H1 (cell line): ENCODE measurements at regions not wholly inside any gene's neighbourhood (a gene's known extent, or its start where the extent isn't known, plus 50 kb on each side); places are given as distances from the start of the nearest gene placed in this dataset.

Experiments
- CTCF ChIA-PET: fragments of 300-600 bp; sonication (Branson Sonifier 250); formaldehyde crosslinking; loops from one replicate; lab custom pipeline; 2021; ENCODE audit not compliant: partially characterized antibody; lab: Charles Lee
- POLR2A ChIA-PET: fragments of 300-600 bp; sonication (Branson Sonifier 250); formaldehyde crosslinking; loops from one replicate; lab custom pipeline; 2021; ENCODE audit warnings: inconsistent platforms; ENCODE audit not compliant: partially characterized antibody; lab: Charles Lee
- DNase-seq, 2 experiments: peaks; one replicate each; pipeline versions ENCODE4 v3.0.0 to v3.0.0-alpha.2; 2010 to 2022; ENCODE audit warnings: low spot score in 2 of 2, low read depth in 1 of 2, mixed read lengths in 1 of 2
- FAIRE-seq: peaks from 2 replicates; lab custom pipeline; 2011; peaks lifted over from hg19 to GRCh38; lab: Jason Lieb, UNC
- H2AFZ ChIP-seq: 2 replicates; pipeline ENCODE4 v1.8.1; 2012; ENCODE audit warnings: low read length, inconsistent platforms
- H2AK5ac ChIP-seq: 2 replicates; pipeline ENCODE4 v1.6.1; 2013; ENCODE audit warnings: low read depth, low read length
- H2BK120ac ChIP-seq: replicated peaks from 2 replicates; pipeline ENCODE3; 2013; ENCODE audit warnings: low read depth, low read length, inconsistent platforms
- H2BK12ac ChIP-seq: 2 replicates; pipeline ENCODE4 v1.6.1; 2013; ENCODE audit warnings: low read depth, low read length
- H2BK15ac ChIP-seq: 2 replicates; pipeline ENCODE4 v1.6.1; 2013; ENCODE audit warnings: low read length
- H2BK20ac ChIP-seq: 2 replicates; pipeline ENCODE4 v1.6.1; 2013; ENCODE audit warnings: low read length
- H2BK5ac ChIP-seq: 2 replicates; pipeline ENCODE4 v1.6.1; 2013; ENCODE audit warnings: low read depth, low read length
- H3K14ac ChIP-seq: 2 replicates; pipeline ENCODE4 v1.6.1; 2013; ENCODE audit warnings: inconsistent platforms; ENCODE audit not compliant: insufficient read length
- H3K18ac ChIP-seq: 2 replicates; pipeline ENCODE4 v1.6.1; 2013; ENCODE audit warnings: low read length; ENCODE audit errors: extremely low read depth
- H3K23ac ChIP-seq: 2 replicates; pipeline ENCODE4 v1.6.1; 2013; ENCODE audit warnings: inconsistent platforms; ENCODE audit not compliant: insufficient read length
- H3K23me2 ChIP-seq: 2 replicates; pipeline ENCODE4 v1.6.1; 2013; ENCODE audit warnings: low read depth, low read length
- H3K27ac ChIP-seq: 2 replicates; pipeline ENCODE4 v1.6.1; 2011; ENCODE audit warnings: low read depth, low read length, inconsistent platforms
- H3K27me3 ChIP-seq, 4 experiments: replicated peaks in 1 of 4; 1 replicate in 1 of 4; 2 replicates in 3 of 4; pipeline versions ENCODE4 v1.6.1 to v1.8.1; 2011 to 2013; ENCODE audit warnings: low read length in 3 of 4, mild to moderate bottlenecking in 3 of 4, inconsistent platforms in 2 of 4, mixed read lengths in 2 of 4, moderate library complexity in 1 of 4; ENCODE audit not compliant: control insufficient read depth in 3 of 4, insufficient read depth in 3 of 4; ENCODE audit errors: extremely low read depth in 1 of 4
- H3K36me3 ChIP-seq, 4 experiments: 2 replicates each; pipeline versions ENCODE4 v1.6.1 to v1.8.1; 2011 to 2013; ENCODE audit warnings: mild to moderate bottlenecking in 4 of 4, low read length in 3 of 4, moderate library complexity in 2 of 4, control low read depth in 1 of 4, inconsistent platforms in 1 of 4; ENCODE audit not compliant: insufficient read depth in 4 of 4, control insufficient read depth in 2 of 4
- H3K4ac ChIP-seq: replicated peaks from 2 replicates; pipeline ENCODE3; 2013; ENCODE audit warnings: low read length, low read depth, mixed read lengths, inconsistent platforms; ENCODE audit not compliant: insufficient read length
- H3K4me1 ChIP-seq, 4 experiments: replicated peaks in 1 of 4; 1 replicate in 1 of 4; 2 replicates in 3 of 4; pipeline versions ENCODE4 v1.6.1 to v1.8.1; 2011 to 2013; ENCODE audit warnings: low read length in 3 of 4, inconsistent platforms in 2 of 4, mixed read lengths in 1 of 4; ENCODE audit not compliant: insufficient read depth in 4 of 4, control insufficient read depth in 3 of 4
- H3K4me2 ChIP-seq, 2 experiments: 2 replicates each; pipeline versions ENCODE4 v1.6.1 to v1.8.1; 2011 to 2013; ENCODE audit warnings: low read depth in 2 of 2, low read length in 2 of 2, control low read depth in 1 of 2, inconsistent platforms in 1 of 2, mild to moderate bottlenecking in 1 of 2; ENCODE audit not compliant: insufficient read depth in 1 of 2
- H3K4me3 ChIP-seq, 4 experiments: fragments of 200-600, 300-600 bp in 1 of 4; sonication (generic), shearing (Covaris generic), sonication (Bioruptor Twin) in 1 of 4; 2 replicates each; pipeline versions ENCODE4 v1.5.1 to v1.8.1; 2011 to 2016; ENCODE audit warnings: low read length in 4 of 4, low read depth in 3 of 4, control low read depth in 2 of 4, inconsistent platforms in 2 of 4, mild to moderate bottlenecking in 2 of 4, mixed read lengths in 1 of 4, moderate library complexity in 1 of 4; ENCODE audit not compliant: insufficient read depth in 2 of 4; ENCODE audit errors: extremely low read depth in 1 of 4
- H3K56ac ChIP-seq: replicated peaks from 2 replicates; pipeline ENCODE3; 2013; ENCODE audit warnings: low read depth, mild to moderate bottlenecking, mixed read lengths, low read length, inconsistent platforms; ENCODE audit not compliant: insufficient read length
- H3K79me1 ChIP-seq: 2 replicates; pipeline ENCODE4 v1.6.1; 2013; ENCODE audit warnings: low read depth, low read length, control low read depth
- H3K79me2 ChIP-seq, 2 experiments: 2 replicates each; pipeline versions ENCODE4 v1.6.1 to v1.8.1; 2012 to 2013; ENCODE audit warnings: low read length in 2 of 2, mild to moderate bottlenecking in 2 of 2, inconsistent platforms in 1 of 2; ENCODE audit not compliant: insufficient read depth in 2 of 2, control insufficient read depth in 1 of 2
- H3K9ac ChIP-seq, 4 experiments: replicated peaks in 1 of 4; 1 replicate in 1 of 4; 2 replicates in 3 of 4; pipeline versions ENCODE4 v1.6.1 to v1.8.1; 2011 to 2013; ENCODE audit warnings: low read depth in 3 of 4, low read length in 3 of 4, control low read depth in 2 of 4, mild to moderate bottlenecking in 2 of 4, moderate library complexity in 2 of 4, inconsistent platforms in 1 of 4; ENCODE audit errors: extremely low read depth in 1 of 4
- H3K9me3 ChIP-seq, 2 experiments: 2 replicates each; pipeline versions ENCODE4 v1.6.1 to v1.8.1; 2012 to 2013; ENCODE audit warnings: mild to moderate bottlenecking in 2 of 2, moderate library complexity in 2 of 2, control low read depth in 1 of 2, inconsistent platforms in 1 of 2, low read depth in 1 of 2, low read length in 1 of 2, mixed read lengths in 1 of 2; ENCODE audit not compliant: insufficient read depth in 2 of 2
- H4K20me1 ChIP-seq, 2 experiments: replicated peaks in 1 of 2; 2 replicates each; pipeline versions ENCODE3 to v1.8.1; 2011 to 2013; ENCODE audit warnings: inconsistent platforms in 2 of 2, low read length in 2 of 2, mild to moderate bottlenecking in 1 of 2; ENCODE audit not compliant: insufficient read depth in 2 of 2, control insufficient read depth in 1 of 2
- H4K5ac ChIP-seq: 2 replicates; pipeline ENCODE4 v1.6.1; 2013; ENCODE audit warnings: low read length, low read depth, mixed read lengths, inconsistent platforms; ENCODE audit not compliant: insufficient read length
- H4K8ac ChIP-seq: 2 replicates; pipeline ENCODE4 v1.8.0; 2013; ENCODE audit warnings: mild to moderate bottlenecking, moderate library complexity, low read length, inconsistent platforms; ENCODE audit not compliant: insufficient read depth; ENCODE audit errors: extremely low read depth
- H4K91ac ChIP-seq: replicated peaks from 2 replicates; pipeline ENCODE3; 2013; ENCODE audit warnings: low read length, mixed read lengths, inconsistent platforms; ENCODE audit not compliant: insufficient read length
- CBX5 ChIP-seq: fragments of 300-800, 300-1000 bp; sonication (generic); IDR thresholded peaks from 2 replicates; pipeline ENCODE4 v1.7.1; 2016; ENCODE audit warnings: antibody characterized with exemption, low read length, low read depth
- CEBPB ChIP-seq: IDR thresholded peaks from 2 replicates; pipeline ENCODE4 v1.6.1; 2012; ENCODE audit warnings: low read depth, low read length
- CREB1 ChIP-seq: IDR thresholded peaks from 2 replicates; pipeline ENCODE4 v1.6.1; 2012; ENCODE audit warnings: inconsistent platforms
- EGR1 ChIP-seq: IDR thresholded peaks from 2 replicates; pipeline ENCODE4 v1.6.1; 2011; ENCODE audit warnings: low read depth, low read length, borderline replicate concordance
- GABPA ChIP-seq: IDR thresholded peaks from 2 replicates; pipeline ENCODE4 v1.6.1; 2011; ENCODE audit warnings: mild to moderate bottlenecking, low read length, moderate library complexity, borderline replicate concordance; ENCODE audit not compliant: insufficient read depth
- GTF2F1 ChIP-seq: IDR thresholded peaks from 2 replicates; pipeline ENCODE4 v1.6.1; 2012; ENCODE audit warnings: low read depth, low read length, improper control_type of control experiment, borderline replicate concordance
- HDAC6 ChIP-seq: IDR thresholded peaks from one replicate; pipeline ENCODE4 v1.7.1; 2012; ENCODE audit warnings: low read depth, mild to moderate bottlenecking, inconsistent platforms, low read length, moderate library complexity
- KDM4A ChIP-seq: IDR thresholded peaks from one replicate; pipeline ENCODE4 v1.7.1; 2012; ENCODE audit warnings: low read depth, mild to moderate bottlenecking, moderate library complexity, low read length, inconsistent platforms; ENCODE audit not compliant: severe bottlenecking
- MAFK ChIP-seq: IDR thresholded peaks from 2 replicates; pipeline ENCODE4 v1.6.1; 2012; ENCODE audit warnings: low read depth, mild to moderate bottlenecking, improper control_type of control experiment, low read length
- POLR2AphosphoS5 ChIP-seq: IDR thresholded peaks from 2 replicates; pipeline ENCODE4 v1.6.1; 2011; ENCODE audit warnings: low read depth, low read length
- RBBP5 ChIP-seq: IDR thresholded peaks from 2 replicates; pipeline ENCODE4 v1.7.1; 2012; ENCODE audit warnings: low read depth, mild to moderate bottlenecking, inconsistent platforms, low read length, moderate library complexity, borderline replicate concordance
- SIN3A ChIP-seq, 2 experiments: IDR thresholded peaks in 1 of 2; conservative IDR thresholded peaks in 1 of 2; 2 replicates each; pipeline ENCODE4 v1.6.1; 2011 to 2012; ENCODE audit warnings: low read length in 2 of 2, improper control_type of control experiment in 1 of 2, low read depth in 1 of 2, mild to moderate bottlenecking in 1 of 2
- SP1 ChIP-seq: IDR thresholded peaks from 2 replicates; pipeline ENCODE4 v1.6.1; 2011; ENCODE audit warnings: low read depth, low read length
- SP2 ChIP-seq: IDR thresholded peaks from 2 replicates; pipeline ENCODE4 v1.6.1; 2012; ENCODE audit warnings: mild to moderate bottlenecking, low read length, inconsistent platforms
- USF2 ChIP-seq: IDR thresholded peaks from 2 replicates; pipeline ENCODE4 v1.6.1; 2011; ENCODE audit warnings: low read length, improper control_type of control experiment
- WGBS, 2 experiments: shearing (Covaris generic) in 1 of 2; methylation state at CpG; one replicate each; pipeline versions ENCODE4 v1.1.6 to v1.1.7; 2013 to 2015; ENCODE audit warnings: low lambda C conversion rate in 2 of 2, mixed read lengths in 2 of 2, inconsistent platforms in 1 of 2, low coverage in 1 of 2, missing lambda C conversion rate in 1 of 2; ENCODE audit not compliant: insufficient replicate concordance in 2 of 2, insufficient coverage in 1 of 2, insufficient read length in 1 of 2; ENCODE audit errors: extremely low coverage in 1 of 2, missing lambda C conversion rate in 1 of 2; 5-methylcytosine and 5-hydroxymethylcytosine counted together

GRCh38 chr4:188841523-188841922 is 702.3 kb downstream of the TRIML1 start:
- Histone ChIP-seq H3K79me1 (no peaks in the 10 kb centered on the region), H3K23ac (no peak overlapping the region), H3K4me3 (no peak overlapping the region), H3K9ac (no peak overlapping the region), H3K23me2 (no peaks in the 10 kb centered on the region; the same call in 1 of the 2 replicates), H2BK5ac (no peak overlapping the region), H3K27ac (no peak overlapping the region), H4K20me1 (no peaks in the 10 kb centered on the region), H2AFZ (no peak overlapping the region), H3K14ac (no peak overlapping the region), H3K36me3 (no peaks in the 10 kb centered on the region), H3K18ac (no peak overlapping the region), H2AK5ac (no peak overlapping the region), H3K4ac (no peak overlapping the region), H2BK12ac (no peak overlapping the region), H4K91ac (no peak overlapping the region), H2BK120ac (no peak overlapping the region), H4K5ac (no peak overlapping the region), H3K9me3 (no peaks in the 10 kb centered on the region), H4K8ac (no peak overlapping the region), H3K4me2 (no peak overlapping the region), H3K56ac (no peak overlapping the region), H3K27me3 (no peaks in the 10 kb centered on the region), H3K79me2 (no peaks in the 10 kb centered on the region), H3K4me1 (no peaks in the 10 kb centered on the region; a peak in 1 of 7 replicates), H2BK15ac (no peak overlapping the region), H2BK20ac (no peak overlapping the region)
- FAIRE-seq = peak; percentile 63
- DNase-seq = no peak
- ChIA-PET CTCF (interaction anchor here (1.0 kb wide), 1 partner anchor 10 kb away, joined by 3 read pairs; no protein-coding TSS in a partner anchor), POLR2A (no interaction called here)
- 92% methylated on average over 11 of the region's 11 CpGs; no CpG with 5 or more reads in 1 of the 2 experiments for WGBS, 2 experiments
- TF ChIP-seq POLR2AphosphoS5 (no peak), RBBP5 (no peak), SP2 (no peak), USF2 (no peak), KDM4A (no peak), CBX5 (no peak), EGR1 (no peak), MAFK (no peak), GABPA (no peak), HDAC6 (no peak), SIN3A (conservative IDR thresholded peaks at IDR 0.05 in 1 of 2, IDR thresholded peaks at IDR 0.05 in 1 of 2; ENCODE audit: low read depth in 1 of 2, low read length in 2 of 2) (no peak), CEBPB (no peak), CREB1 (no peak), SP1 (no peak), GTF2F1 (no peak)
